Ovary (tissue), 7 donors: ENCODE measurements at regions not wholly inside any gene's neighbourhood (a gene's known extent, or its start where the extent isn't known, plus 50 kb on each side); places are given as distances from the start of the nearest gene placed in this dataset.

Experiments
- DNase-seq, 5 donors: peaks; one replicate each; pipeline ENCODE4 v3.0.0-alpha.2; 2019 to 2020
- H3K27ac ChIP-seq, 2 donors: fragments of 200-600 bp; one replicate each; pipeline versions ENCODE4 v1.5.1 to v1.8.0; 2019 to 2022
- H3K27me3 ChIP-seq: fragments of 200-600 bp; one replicate; pipeline ENCODE4 v1.8.0; 2022
- H3K36me3 ChIP-seq: fragments of 200-600 bp; sonication (generic); one replicate; pipeline ENCODE4 v1.5.1; 2019
- H3K4me1 ChIP-seq: one replicate; pipeline ENCODE4 v1.8.1; 2013; ENCODE audit warnings: mild to moderate bottlenecking, moderate library complexity; ENCODE audit not compliant: insufficient read depth
- H3K4me3 ChIP-seq: fragments of 200-600 bp; sonication (generic); one replicate; pipeline ENCODE4 v1.5.1; 2017
- H3K9me3 ChIP-seq, 2 donors: fragments of 200-600 bp in 1 of 2; sonication (generic) in 1 of 2; one replicate each; pipeline versions ENCODE4 v1.5.1 to v1.8.1; 2013 to 2019; ENCODE audit warnings: mild to moderate bottlenecking in 1 of 2, moderate library complexity in 1 of 2
- CTCF ChIP-seq, 3 donors: fragments of 450-650 bp in 2 of 3; fragments of 200-600 bp in 1 of 3; IDR thresholded peaks; one replicate each; pipeline versions ENCODE4 v1.5.1 to v1.8.0; 2016 to 2022; ENCODE audit warnings: antibody characterized with exemption in 3 of 3, mild to moderate bottlenecking in 1 of 3
- EP300 ChIP-seq: sonication (generic); formaldehyde crosslinking; IDR thresholded peaks from one replicate; pipeline ENCODE4 v1.6.1; 2017; ENCODE audit warnings: antibody characterized with exemption
- POLR2A ChIP-seq: fragments of 450-650 bp; IDR thresholded peaks from one replicate; pipeline ENCODE4 v1.6.1; 2017; ENCODE audit warnings: antibody characterized with exemption, mild to moderate bottlenecking, moderate library complexity
- WGBS, 3 donors: extraction: QIAGEN DNeasy Blood & Tissue Kit in 1 of 3; methylation state at CpG; one replicate each; pipeline versions ENCODE4 v1.1.5 to v1.1.7; 2013 to 2017; 5-methylcytosine and 5-hydroxymethylcytosine counted together
- intact Hi-C, 4 donors: fragments of 100-400 bp; cut with DNase I; formaldehyde crosslinking; loops; one replicate each; pipeline versions ENCODE4 v1.11.0 to v1.15.1; 2022 to 2023
- donor health status: DM: no; HTN: no; CAD: no; lungs with moderate emphysema.
- donor health status: DM: no; HTN: no; CAD: no.
- donor health status: Bipolar disorder and iron deficiency.
- donor health status: DM: no; HTN: no; CAD: no.
- donor health status: DM: yes; HTN: yes; CAD: no.

GRCh38 chr3:159830523-159831154 lies 158.0 kb upstream of the IL12A start:
- H3K4me3 ChIP-seq, result no peak overlapping the region
- H3K9me3 ChIP-seq, result no peaks in the 10 kb centered on the region
- no peak for DNase-seq
- TF ChIP-seq CTCF (IDR thresholded peaks at IDR 0.05), result no peak
- no peak for TF ChIP-seq EP300
- no peak for TF ChIP-seq POLR2A
- 87 to 91% (median 87%) methylated on average over 1 of the region's 1 CpG for WGBS, 3 donors
- no peak overlapping the region for H3K27ac ChIP-seq
- H3K36me3 ChIP-seq, result no peaks in the 10 kb centered on the region
- no peaks in the 10 kb centered on the region for H3K27me3 ChIP-seq
- intact Hi-C loops, result no loop called here
- no peaks in the 10 kb centered on the region for H3K4me1 ChIP-seq

GRCh38 chr3:159831466-159831865 lies 157.2 kb upstream of the IL12A start:
- Histone ChIP-seq H3K4me3 (no peak overlapping the region), H3K27ac (no peak overlapping the region), H3K36me3 (no peaks in the 10 kb centered on the region), H3K27me3 (no peaks in the 10 kb centered on the region), H3K4me1 (no peaks in the 10 kb centered on the region), H3K9me3 (no peaks in the 10 kb centered on the region)
- intact Hi-C loops, result no loop called here
- 83 to 94% (median 89%) methylated on average over 2 of the region's 2 CpGs for WGBS, 3 donors
- no peak for DNase-seq
- TF ChIP-seq CTCF (IDR thresholded peaks at IDR 0.05) (no peak), EP300 (no peak), POLR2A (no peak)

- no peak for DNase-seq
- WGBS, 3 donors, result 56 to 61% (median 58%) methylated on average over 2 of the region's 2 CpGs
- TF ChIP-seq CTCF (IDR thresholded peaks at IDR 0.05) (no peak), EP300 (no peak), POLR2A (no peak)
- Histone ChIP-seq H3K27ac (no peak overlapping the region), H3K9me3 (no peaks in the 10 kb centered on the region), H3K36me3 (no peaks in the 10 kb centered on the region), H3K4me3 (no peak overlapping the region), H3K4me1 (no peaks in the 10 kb centered on the region), H3K27me3 (no peaks in the 10 kb centered on the region)
- intact Hi-C loops, result no loop called here
Observed at GRCh38 chr3:159832024-159832423, 156.6 kb upstream of the IL12A start.

GRCh38 chr3:159835126-159835525 lies 153.5 kb upstream of the IL12A start:
- Histone ChIP-seq H3K27ac (no peak overlapping the region), H3K36me3 (no peaks in the 10 kb centered on the region), H3K9me3 (no peaks in the 10 kb centered on the region), H3K27me3 (no peaks in the 10 kb centered on the region), H3K4me3 (no peak overlapping the region), H3K4me1 (no peaks in the 10 kb centered on the region)
- WGBS, 3 donors, result 83 to 97% (median 95%) methylated on average over 1 of the region's 1 CpG
- no peak for DNase-seq
- intact Hi-C loops, result no loop called here
- TF ChIP-seq POLR2A (no peak), CTCF (IDR thresholded peaks at IDR 0.05) (no peak), EP300 (no peak)
